D341Med (cell line): ENCODE measurements at regions not wholly inside any gene's neighbourhood (a gene's known extent, or its start where the extent isn't known, plus 50 kb on each side); places are given as distances from the start of the nearest gene placed in this dataset.
A peak's percentile ranks its signal among the peaks of the same experiment; 100 is the strongest.

Source experiments
- DNase-seq: peaks from one replicate; pipeline ENCODE4 v3.0.0; 2012; ENCODE audit warnings: low spot score

- no peak for DNase-seq
These were observed 297.9 kb downstream of the SOX11 start for GRCh38 chr2:5990086-5990485.

- DNase-seq, result no peak
These were observed 299.3 kb downstream of the SOX11 start for GRCh38 chr2:5991305-5991968.

GRCh38 chr2:5995832-5996231, 303.6 kb downstream of the SOX11 start:
- no peak for DNase-seq

- DNase-seq, result no peak
These were observed 316.0 kb downstream of the SOX11 start for GRCh38 chr2:6008186-6008585.

- DNase-seq, result no peak
These were observed 316.5 kb downstream of the SOX11 start for GRCh38 chr2:6008726-6009125.

- no peak for DNase-seq
These were observed 318.0 kb downstream of the SOX11 start for GRCh38 chr2:6010163-6010562.

GRCh38 chr2:6011921-6012320, 319.7 kb downstream of the SOX11 start:
- DNase-seq, result no peak

GRCh38 chr2:6017736-6018286, 325.6 kb downstream of the SOX11 start:
- DNase-seq, result no peak

GRCh38 chr2:6024229-6024628, 332.0 kb downstream of the SOX11 start:
- DNase-seq, result no peak

- no peak for DNase-seq
These were observed 332.6 kb downstream of the SOX11 start for GRCh38 chr2:6024784-6025183.

- DNase-seq, result peak; percentile 49
These were observed 333.2 kb downstream of the SOX11 start for GRCh38 chr2:6025391-6025790.

GRCh38 chr2:6027066-6027465, 334.9 kb downstream of the SOX11 start:
- no peak for DNase-seq

GRCh38 chr2:6031200-6031867, 339.1 kb downstream of the SOX11 start:
- no peak for DNase-seq

- no peak for DNase-seq
These were observed 344.0 kb downstream of the SOX11 start for GRCh38 chr2:6036211-6036610.

GRCh38 chr2:6043238-6043637, 351.1 kb downstream of the SOX11 start:
- DNase-seq, result no peak

GRCh38 chr2:6052649-6053048, 360.5 kb downstream of the SOX11 start:
- DNase-seq, result no peak

GRCh38 chr2:6053743-6054142, 361.6 kb downstream of the SOX11 start:
- no peak for DNase-seq

GRCh38 chr2:6054161-6054671, 362.0 kb downstream of the SOX11 start:
- no peak for DNase-seq

- no peak for DNase-seq
These were observed 368.9 kb downstream of the SOX11 start for GRCh38 chr2:6060992-6061663.

GRCh38 chr2:6064757-6065156, 372.6 kb downstream of the SOX11 start:
- no peak for DNase-seq

- no peak for DNase-seq
These were observed 373.5 kb downstream of the SOX11 start for GRCh38 chr2:6065703-6066102.

- no peak for DNase-seq
These were observed 374.9 kb downstream of the SOX11 start for GRCh38 chr2:6067089-6067488.

- DNase-seq, result no peak
These were observed 375.6 kb downstream of the SOX11 start for GRCh38 chr2:6067806-6068205.
